Endodermal cell (in vitro differentiated cells): ENCODE measurements at regions not wholly inside any gene's neighbourhood (a gene's known extent, or its start where the extent isn't known, plus 50 kb on each side); places are given as distances from the start of the nearest gene placed in this dataset.
A peak's percentile ranks its signal among the peaks of the same experiment; 100 is the strongest.

Experiments used
- DNase-seq: peaks from one replicate; pipeline ENCODE4 v3.0.0-alpha.2; 2017
- H3K27ac ChIP-seq: 2 replicates; pipeline ENCODE4 v1.5.1; 2013; ENCODE audit warnings: mild to moderate bottlenecking, low read depth, low read length, moderate library complexity
- H3K27me3 ChIP-seq: 2 replicates; pipeline ENCODE4 v1.6.1; 2013; ENCODE audit warnings: mild to moderate bottlenecking, low read length, moderate library complexity; ENCODE audit not compliant: insufficient read depth, control insufficient read depth, poor library complexity, severe bottlenecking
- H3K36me3 ChIP-seq: 2 replicates; pipeline ENCODE4 v1.7.0; 2013; ENCODE audit warnings: mild to moderate bottlenecking, low read length, moderate library complexity; ENCODE audit not compliant: control insufficient read depth, insufficient read depth
- H3K4me1 ChIP-seq: one replicate; pipeline ENCODE4 v1.7.0; 2013; ENCODE audit warnings: low read length; ENCODE audit not compliant: control insufficient read depth, insufficient read depth
- H3K4me3 ChIP-seq: 2 replicates; pipeline ENCODE4 v1.5.1; 2013; ENCODE audit warnings: mild to moderate bottlenecking, low read length, moderate library complexity
- H3K9ac ChIP-seq: 2 replicates; pipeline ENCODE4 v1.6.1; 2013; ENCODE audit warnings: mild to moderate bottlenecking, low read length, moderate library complexity; ENCODE audit not compliant: poor library complexity, severe bottlenecking; ENCODE audit errors: extremely low read depth
- H3K9me3 ChIP-seq: 2 replicates; pipeline ENCODE4 v1.6.1; 2013; ENCODE audit warnings: mild to moderate bottlenecking, low read length, moderate library complexity; ENCODE audit not compliant: control insufficient read depth
- H3K27ac Mint-ChIP-seq: 2 replicates; pipeline ENCODE4 v1.8.0; 2020; ENCODE audit warnings: mixed read lengths
- H3K27me3 Mint-ChIP-seq: 2 replicates; pipeline ENCODE4 v1.8.0; 2021; ENCODE audit warnings: mild to moderate bottlenecking, mixed read lengths; ENCODE audit not compliant: insufficient read depth
- H3K36me3 Mint-ChIP-seq: 2 replicates; pipeline ENCODE4 v1.8.0; 2020; ENCODE audit warnings: low read depth, mixed read lengths
- H3K4me1 Mint-ChIP-seq: 2 replicates; pipeline ENCODE4 v1.8.0; 2020; ENCODE audit warnings: mixed read lengths
- H3K4me3 Mint-ChIP-seq: 2 replicates; pipeline ENCODE4 v1.8.0; 2020; ENCODE audit warnings: mild to moderate bottlenecking, moderate library complexity, mixed read lengths
- H3K9me3 Mint-ChIP-seq: 2 replicates; pipeline ENCODE4 v1.8.0; 2020; ENCODE audit warnings: mild to moderate bottlenecking, mixed read lengths
- WGBS, 2 experiments: methylation state at CpG; one replicate each; pipeline versions ENCODE4 v1.1.5 to v1.1.7; 2013; ENCODE audit warnings: missing lambda C conversion rate in 2 of 2, mixed read lengths in 1 of 2; ENCODE audit not compliant: insufficient coverage in 1 of 2, insufficient read length in 1 of 2; 5-methylcytosine and 5-hydroxymethylcytosine counted together
- TF ChIP-seq, protein P1 (sequence below): fragments of 200-600 bp; sonication (generic); conservative IDR thresholded peaks from 2 replicates; pipeline ENCODE4 v1.5.0; 2021; ENCODE audit warnings: antibody characterized with exemption, mild to moderate bottlenecking

DNA sequence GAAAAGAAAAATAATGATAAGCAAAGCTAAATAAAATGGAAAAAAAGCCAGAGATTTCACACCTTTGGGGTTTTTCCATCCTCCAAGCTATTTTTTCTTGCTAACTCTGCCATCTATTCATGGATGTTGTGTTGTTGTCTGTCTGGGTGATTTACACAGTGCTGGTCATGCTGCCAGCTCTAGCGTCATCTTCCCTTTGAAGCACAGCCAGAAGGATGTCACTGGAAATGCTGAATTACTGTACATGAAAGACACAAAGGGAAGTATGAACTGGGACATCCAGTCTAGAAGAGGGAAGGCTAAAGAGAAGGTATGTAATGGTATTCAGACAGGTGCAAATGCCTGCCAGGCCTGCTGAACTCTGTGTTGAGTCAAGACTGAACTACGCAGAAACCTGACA lies 241.9 kb upstream of the STXBP5 start:
- H3K9me3 Mint-ChIP-seq: peaks cover 36% of the 10 kb centered on the region
- H3K27me3 Mint-ChIP-seq: no peaks in the 10 kb centered on the region
- H3K4me3 Mint-ChIP-seq: no peak overlapping the region
- 95% methylated on average over 2 of the region's 2 CpGs; no CpG with 5 or more reads in 1 of the 2 experiments for WGBS, 2 experiments
- H3K36me3 Mint-ChIP-seq: peaks cover 3% of the 10 kb centered on the region
- Histone ChIP-seq H3K9ac (no peak overlapping the region), H3K9me3 (peaks cover 40% of the 10 kb centered on the region), H3K4me1 (no peaks in the 10 kb centered on the region), H3K27ac (no peak overlapping the region), H3K4me3 (no peak overlapping the region), H3K36me3 (no peaks in the 10 kb centered on the region), H3K27me3 (no peaks in the 10 kb centered on the region)
- no peaks in the 10 kb centered on the region for H3K4me1 Mint-ChIP-seq
- TF ChIP-seq, protein P1, sequence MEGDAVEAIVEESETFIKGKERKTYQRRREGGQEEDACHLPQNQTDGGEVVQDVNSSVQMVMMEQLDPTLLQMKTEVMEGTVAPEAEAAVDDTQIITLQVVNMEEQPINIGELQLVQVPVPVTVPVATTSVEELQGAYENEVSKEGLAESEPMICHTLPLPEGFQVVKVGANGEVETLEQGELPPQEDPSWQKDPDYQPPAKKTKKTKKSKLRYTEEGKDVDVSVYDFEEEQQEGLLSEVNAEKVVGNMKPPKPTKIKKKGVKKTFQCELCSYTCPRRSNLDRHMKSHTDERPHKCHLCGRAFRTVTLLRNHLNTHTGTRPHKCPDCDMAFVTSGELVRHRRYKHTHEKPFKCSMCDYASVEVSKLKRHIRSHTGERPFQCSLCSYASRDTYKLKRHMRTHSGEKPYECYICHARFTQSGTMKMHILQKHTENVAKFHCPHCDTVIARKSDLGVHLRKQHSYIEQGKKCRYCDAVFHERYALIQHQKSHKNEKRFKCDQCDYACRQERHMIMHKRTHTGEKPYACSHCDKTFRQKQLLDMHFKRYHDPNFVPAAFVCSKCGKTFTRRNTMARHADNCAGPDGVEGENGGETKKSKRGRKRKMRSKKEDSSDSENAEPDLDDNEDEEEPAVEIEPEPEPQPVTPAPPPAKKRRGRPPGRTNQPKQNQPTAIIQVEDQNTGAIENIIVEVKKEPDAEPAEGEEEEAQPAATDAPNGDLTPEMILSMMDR: no peak
- no peak for DNase-seq
- H3K27ac Mint-ChIP-seq: no peak overlapping the region

DNA sequence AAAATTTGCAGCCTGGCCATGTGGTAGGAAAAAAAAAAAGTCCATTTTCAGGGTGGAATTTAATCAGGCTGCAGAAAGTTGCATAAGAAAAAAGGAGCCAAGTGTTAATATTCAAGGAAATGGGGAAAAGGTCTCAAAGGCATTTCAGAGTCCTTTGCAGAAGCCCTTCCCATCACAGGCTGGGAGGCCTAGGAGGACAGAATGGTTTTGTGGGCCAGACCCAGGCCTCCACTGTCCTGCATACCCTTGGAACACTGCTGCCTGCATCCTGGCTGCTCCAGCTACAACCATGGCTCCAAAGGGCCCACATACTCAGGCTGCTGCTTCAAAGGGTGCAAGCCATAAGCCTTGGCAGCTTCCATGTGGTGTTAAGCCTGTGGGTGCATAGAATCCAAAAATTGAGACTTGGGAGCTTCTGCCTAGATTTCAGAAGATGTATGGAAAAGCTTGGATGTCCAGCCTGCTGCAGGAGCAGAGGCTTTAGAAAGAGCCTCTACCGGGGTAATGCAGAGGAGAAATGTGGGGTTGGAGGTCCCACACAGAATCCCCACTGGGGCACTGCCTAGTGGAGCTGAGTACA lies 239.0 kb upstream of the STXBP5 start:
- no peak overlapping the region for H3K9ac ChIP-seq
- peak overlapping the region; percentile 30 for H3K4me3 ChIP-seq
- Mint-ChIP-seq H3K9me3 (peaks cover 39% of the 10 kb centered on the region), H3K27ac (no peak overlapping the region), H3K27me3 (no peaks in the 10 kb centered on the region), H3K4me1 (no peaks in the 10 kb centered on the region), H3K36me3 (peaks cover 3% of the 10 kb centered on the region), H3K4me3 (no peak overlapping the region)
- no peaks in the 10 kb centered on the region for H3K4me1 ChIP-seq
- no peaks in the 10 kb centered on the region for H3K27me3 ChIP-seq
- 93% methylated on average over 1 of the region's 1 CpG; no CpG with 5 or more reads in 1 of the 2 experiments for WGBS, 2 experiments
- H3K9me3 ChIP-seq: peaks cover 40% of the 10 kb centered on the region
- no peaks in the 10 kb centered on the region for H3K36me3 ChIP-seq
- TF ChIP-seq, protein P1: no peak
- no peak overlapping the region for H3K27ac ChIP-seq
- DNase-seq: no peak

DNA sequence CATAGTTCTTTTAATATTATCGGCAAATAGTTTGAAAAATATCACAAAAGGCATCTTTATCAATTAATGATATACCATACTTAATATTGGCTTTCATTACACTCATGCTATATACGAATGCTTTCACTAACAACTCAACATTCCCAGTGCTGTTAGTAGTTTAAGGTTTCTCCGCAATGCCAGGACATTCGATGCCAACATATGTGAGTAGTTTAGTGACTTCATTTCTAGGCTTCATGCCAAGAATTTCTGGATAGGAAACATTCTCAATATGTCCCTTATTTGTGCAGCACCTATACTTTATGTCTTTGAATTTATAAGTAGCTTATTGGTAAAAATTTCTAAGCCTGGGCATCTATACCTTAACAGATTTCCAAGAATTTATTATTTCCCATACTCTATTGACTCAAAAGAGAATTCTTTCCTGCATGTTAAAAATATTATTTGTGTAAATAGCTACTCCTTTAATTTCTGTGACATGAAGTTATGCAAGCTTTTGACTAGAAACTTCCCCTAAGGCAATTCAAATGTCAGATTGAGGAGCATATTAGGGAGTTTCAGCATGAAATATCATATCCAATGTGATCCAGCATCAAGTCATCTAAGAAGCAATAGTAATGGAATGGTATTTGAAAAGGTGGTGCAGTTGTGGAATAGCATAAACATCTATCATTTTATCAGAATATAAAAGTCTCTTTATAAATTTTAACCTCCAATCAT lies 236.0 kb upstream of the STXBP5 start:
- Mint-ChIP-seq H3K27me3 (no peaks in the 10 kb centered on the region), H3K9me3 (peaks cover 39% of the 10 kb centered on the region), H3K4me1 (no peaks in the 10 kb centered on the region), H3K36me3 (peaks cover 3% of the 10 kb centered on the region), H3K4me3 (no peak overlapping the region), H3K27ac (no peak overlapping the region)
- no peak for DNase-seq
- Histone ChIP-seq H3K9ac (no peak overlapping the region), H3K27ac (no peak overlapping the region), H3K27me3 (no peaks in the 10 kb centered on the region), H3K9me3 (peaks cover 38% of the 10 kb centered on the region), H3K4me1 (no peaks in the 10 kb centered on the region), H3K4me3 (no peak overlapping the region), H3K36me3 (no peaks in the 10 kb centered on the region)
- TF ChIP-seq, protein P1: no peak
- WGBS, 2 experiments: 80 to 81% methylated on average over 4 of the region's 4 CpGs
